HG03139 (cell line): ENCODE measurements at regions not wholly inside any gene's neighbourhood (a gene's known extent, or its start where the extent isn't known, plus 50 kb on each side); places are given as distances from the start of the nearest gene placed in this dataset.
"Not testable (repeated sequence)": the region's sequence is repeated elsewhere in the genome, so short reads cannot be mapped to it uniquely, and the experiment has no call there.

Experiments
- ATAC-seq: cut with Tn5 transposase; IDR thresholded peaks from one replicate; pipeline ENCODE4 v1.9.1; 2021; ENCODE audit not compliant: unreplicated experiment

DNA sequence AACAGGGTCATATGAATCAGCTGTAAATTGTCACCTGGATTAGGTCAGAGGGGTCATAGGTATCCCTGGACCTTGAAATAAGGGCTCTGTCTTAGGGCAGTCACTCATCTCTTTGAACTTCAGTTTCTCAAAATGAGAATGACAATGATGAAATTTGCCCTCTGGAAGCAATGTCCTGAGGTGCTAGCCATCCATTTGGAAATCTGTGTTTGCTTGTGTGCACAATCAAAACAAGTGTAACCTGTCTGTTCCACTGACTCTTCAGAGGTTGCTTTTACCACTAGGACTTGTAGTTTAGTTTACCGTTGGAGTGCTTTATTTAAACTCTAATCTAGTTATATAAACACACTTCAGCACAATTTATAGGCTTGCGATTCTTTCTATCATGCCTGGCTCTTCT, 297.3 kb downstream of the CCDC74A start:
- not testable (repeated sequence) for ATAC-seq

DNA sequence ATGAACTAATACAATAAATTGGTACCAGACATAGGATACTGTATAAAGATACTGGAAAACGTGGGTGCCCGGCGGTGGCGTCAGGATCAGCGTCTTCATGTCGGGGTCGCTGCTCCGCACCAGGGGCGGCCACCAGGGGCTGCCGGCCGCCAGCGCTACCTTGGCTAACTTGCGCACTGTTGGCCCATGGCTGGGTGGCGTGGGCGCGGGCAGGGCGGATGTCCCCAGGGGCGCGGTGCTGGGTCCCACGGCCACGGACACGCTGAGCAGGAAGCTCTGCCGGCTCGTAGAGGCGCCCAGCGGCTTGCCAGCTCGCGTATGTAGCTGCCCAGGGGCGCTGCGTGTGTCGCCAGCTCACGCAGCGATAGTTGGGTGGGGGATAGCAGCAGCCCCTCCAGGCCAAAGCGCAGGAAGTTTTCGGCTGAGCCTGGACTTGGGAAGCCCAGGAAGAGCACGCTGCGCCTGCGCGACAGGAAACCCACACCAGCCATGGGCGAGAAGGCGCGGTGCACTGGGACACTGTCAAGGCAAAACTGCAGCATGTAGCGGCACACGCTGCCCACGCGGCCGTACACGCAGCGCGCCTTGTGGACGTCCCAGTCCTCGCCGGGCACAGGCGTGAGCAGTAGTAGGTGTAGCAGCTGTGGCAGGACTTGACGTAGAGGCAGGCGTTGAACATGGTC, 299.9 kb downstream of the CCDC74A start:
- no peak for ATAC-seq

DNA sequence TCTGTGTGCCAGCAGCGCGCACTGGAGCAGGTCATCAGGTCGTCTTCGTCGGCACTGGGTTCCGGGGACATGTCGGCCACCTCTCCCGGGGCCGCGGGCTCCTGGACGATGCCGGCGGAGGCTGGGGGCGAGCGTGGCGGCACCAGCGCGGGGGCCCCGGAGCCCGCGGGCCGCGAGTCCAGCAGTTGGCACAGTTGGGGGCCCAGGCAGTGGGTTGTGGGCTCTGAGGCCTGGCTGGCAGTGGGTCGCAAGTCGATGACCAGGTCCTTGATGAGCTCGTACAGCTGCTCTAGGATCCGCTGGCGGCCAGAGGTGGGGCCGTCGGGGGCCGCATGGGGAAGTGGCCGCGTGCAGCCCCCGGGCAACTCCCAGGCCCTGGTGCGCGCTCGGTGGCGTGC, 300.5 kb downstream of the CCDC74A start:
- ATAC-seq, result no peak

DNA sequence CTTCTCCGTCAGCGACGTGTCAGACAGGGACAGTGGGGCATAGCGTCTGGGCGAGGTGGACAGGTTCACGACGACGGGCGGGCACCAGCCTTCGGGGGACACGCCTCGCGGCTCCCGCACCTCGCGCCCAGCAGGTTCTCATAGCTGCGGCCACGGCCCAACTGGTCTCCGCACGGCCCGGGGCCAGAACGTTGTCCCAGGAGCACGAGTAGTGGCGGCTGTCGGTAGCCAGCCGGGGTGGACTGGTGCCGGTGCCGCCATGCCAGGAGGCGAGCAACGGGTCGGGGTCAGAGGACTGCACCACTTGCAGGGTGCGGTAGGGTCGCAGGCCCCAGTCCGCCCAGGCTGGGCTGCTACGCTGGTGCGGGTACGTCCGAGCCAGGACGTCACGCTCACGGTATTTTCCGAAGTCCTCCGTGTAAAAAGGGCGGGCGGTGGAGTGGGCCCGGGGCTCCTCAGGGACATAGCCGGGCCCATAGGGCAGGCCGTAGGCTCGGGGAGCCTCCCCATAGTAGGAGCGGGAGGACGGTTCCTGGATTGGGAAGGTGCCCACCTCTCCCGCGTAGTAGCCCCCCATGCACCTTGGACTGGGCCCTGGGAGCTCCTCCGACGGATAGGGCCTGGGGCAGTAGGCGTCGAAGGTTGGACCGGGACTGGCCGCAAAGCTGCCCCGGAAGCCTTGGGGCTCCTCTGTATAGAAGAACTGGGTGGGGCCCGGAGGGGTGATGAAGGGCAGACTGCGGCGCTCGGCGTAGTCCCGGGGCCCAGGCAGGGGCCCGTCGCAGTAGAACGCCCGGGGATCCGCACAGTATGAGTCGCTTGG, 301.2 kb downstream of the CCDC74A start:
- not testable (repeated sequence) for ATAC-seq

DNA sequence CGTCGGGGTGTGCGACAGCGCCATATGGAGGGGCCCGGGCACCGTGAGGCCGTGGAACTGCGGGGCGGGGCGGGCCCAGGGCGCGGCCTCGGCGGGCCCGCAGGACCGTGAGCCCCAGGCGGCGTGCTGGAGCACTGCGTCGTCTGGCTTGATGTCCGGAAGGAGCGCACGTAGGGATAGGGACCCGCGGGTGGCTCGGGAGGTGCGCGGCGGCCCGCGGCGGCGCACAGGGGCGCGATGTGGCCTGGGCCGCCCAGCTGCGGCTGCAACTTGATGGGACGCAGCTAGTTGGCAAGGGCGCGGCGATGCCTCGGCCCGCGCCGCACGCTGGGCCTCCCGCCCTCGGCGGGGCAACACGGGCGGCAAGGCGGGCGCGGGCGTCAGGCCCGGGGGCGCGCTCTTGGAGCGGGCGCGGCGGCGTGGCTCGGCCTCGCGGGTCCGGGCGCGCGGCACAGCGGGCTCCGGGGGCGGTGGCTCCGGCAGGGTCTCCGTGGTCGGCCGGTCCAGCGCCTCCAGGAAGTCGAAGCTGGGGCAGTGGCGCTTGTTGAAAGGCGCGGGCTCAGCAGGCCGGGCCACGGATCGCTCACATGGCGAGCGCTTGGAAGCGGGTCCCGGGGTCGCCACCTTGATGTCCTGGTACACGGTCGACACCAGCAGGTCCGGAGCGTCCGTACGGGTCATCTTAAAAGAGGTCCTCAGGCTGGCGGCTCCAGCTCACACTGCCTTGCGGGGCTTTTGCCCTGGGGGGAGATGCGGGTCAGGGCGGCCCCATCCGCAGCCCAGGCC, 302.0 kb downstream of the CCDC74A start:
- not testable (repeated sequence) for ATAC-seq

DNA sequence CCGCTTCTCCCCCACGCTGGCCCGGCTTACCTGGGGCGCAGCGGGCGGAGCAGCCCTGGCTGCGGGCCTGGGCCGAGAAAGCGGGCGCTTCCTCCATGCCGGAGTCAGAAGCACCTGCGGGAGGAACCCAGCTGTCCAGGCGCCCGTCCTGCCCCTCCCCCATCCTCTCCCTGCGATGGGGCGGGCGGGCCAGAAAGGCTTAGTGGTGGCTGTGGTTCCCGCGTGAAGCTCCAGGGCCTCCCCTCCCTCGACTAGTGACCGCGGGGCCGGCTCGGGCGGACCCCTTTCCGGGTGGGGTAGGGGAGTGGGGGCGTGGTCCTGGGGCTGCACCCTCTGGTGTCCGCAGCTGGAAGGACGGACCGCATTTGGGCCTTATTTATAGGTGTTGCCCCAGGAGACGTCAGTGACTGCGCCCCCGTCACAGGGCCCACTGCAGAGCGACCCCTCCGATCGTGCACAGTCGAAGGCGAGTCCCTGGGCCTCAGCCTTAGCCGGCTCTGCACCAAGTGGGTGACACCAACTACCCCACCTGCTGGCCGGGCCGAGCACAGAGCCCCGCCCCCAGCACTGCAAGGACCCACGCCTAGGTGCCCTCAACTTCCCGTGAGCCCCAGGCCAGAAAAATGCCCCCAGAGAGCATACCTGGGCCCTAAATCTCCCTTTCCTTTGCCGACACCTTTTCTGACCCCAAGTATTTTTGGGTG, 302.7 kb downstream of the CCDC74A start:
- not testable (repeated sequence) for ATAC-seq

DNA sequence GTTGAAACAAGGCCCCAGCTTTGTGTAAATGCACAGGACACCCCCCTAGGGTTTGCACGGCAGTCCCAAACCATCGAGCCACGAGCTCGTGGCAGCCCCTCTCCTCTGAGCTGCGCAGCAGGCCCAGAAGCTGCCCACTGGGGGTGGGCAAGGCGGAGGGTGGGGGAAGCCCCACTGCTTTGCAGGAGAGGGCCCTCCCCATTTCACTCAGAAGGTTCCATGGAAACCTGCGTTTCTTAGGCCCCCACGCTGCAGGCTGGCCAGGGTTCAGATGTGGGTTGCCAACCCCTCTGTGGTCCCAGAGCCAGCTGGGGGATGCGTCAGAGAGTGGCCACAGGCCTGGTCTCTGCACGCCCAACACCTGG, 303.2 kb downstream of the CCDC74A start:
- ATAC-seq, result not testable (repeated sequence)

DNA sequence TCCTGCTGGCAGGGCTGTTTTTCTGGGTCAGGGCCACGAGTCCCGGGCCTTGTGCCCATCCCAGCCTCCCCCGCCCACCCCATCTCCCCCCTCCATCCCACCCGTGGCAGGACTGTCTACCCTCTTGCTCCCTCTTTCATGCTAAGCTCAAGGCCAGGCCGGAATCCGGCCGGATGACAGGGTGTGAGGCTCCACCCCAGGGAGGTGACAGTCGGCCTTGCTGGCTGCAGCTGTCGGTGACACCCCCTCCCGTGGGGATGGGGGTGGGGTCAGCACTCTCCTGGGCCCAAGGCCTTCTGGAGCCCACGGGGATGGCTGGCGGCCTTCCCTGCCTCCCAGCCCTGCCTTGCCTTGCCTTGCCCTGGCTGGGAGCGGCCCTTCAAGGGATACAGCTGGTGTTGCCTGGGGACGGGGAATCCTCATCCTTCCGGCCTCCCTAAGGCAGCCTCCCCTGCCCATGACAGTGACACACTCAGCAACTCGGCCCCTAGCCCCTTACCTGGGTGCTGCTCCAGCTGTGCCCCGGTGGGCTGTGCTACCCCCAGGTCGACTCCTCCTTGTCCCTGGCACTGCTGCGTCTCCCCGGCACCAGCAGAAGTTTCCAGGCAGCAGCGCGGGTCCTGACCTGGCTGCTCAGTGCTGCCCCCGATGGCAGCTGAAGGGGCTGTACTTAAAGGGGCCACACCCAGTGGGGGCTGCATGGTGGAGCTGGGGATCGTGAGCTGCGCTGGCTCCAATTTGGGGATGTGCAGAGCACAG, 303.9 kb downstream of the CCDC74A start:
- not testable (repeated sequence) for ATAC-seq

DNA sequence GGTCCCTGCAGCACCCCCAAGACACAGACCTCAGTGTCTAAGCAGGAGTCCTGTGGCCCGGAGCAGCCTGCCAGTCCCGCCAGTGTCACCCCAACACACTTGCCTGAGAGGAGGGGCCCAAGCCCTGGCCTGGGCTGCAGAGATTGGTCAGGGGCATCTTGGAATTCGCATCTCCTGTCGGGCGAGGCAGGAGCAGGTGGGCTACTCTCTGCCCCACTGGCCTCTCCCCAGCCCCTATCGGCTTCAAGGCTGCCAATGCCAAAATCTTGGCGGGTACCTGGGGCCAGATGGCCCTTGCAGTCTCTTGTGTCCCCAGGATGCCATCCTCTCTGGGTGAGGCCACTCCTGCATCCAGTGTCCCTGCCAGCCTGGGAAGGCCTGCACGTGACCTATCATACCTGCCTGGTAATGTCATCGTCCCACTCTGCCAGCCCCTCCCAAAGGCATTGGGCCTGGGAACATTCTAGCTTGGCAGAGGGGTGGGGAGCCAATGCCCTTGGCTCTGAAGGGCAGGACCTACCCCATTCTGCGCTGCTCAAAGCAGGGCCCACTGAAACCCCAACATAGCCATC, 304.6 kb downstream of the CCDC74A start:
- ATAC-seq, result not testable (repeated sequence)

DNA sequence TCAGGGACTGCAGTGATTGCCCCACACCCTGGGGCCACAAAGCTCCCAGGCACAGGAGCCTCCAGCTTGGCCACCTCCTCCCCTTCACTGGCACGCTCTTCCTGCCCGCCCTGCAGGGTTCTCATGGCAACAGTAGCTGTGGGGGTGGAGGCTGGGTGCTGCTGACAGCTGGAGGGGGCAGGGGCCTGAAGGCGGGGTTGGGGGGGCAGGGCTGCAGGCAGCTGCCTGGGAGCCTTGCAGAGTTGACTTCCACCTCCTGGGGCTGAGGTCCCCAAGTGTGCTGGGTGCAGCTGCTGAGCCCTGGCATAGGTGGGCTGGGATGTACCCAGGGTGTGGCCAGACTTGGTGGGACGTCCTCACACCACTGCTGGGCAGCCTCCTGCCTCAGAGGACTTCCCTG, 305.2 kb downstream of the CCDC74A start:
- not testable (repeated sequence) for ATAC-seq

DNA sequence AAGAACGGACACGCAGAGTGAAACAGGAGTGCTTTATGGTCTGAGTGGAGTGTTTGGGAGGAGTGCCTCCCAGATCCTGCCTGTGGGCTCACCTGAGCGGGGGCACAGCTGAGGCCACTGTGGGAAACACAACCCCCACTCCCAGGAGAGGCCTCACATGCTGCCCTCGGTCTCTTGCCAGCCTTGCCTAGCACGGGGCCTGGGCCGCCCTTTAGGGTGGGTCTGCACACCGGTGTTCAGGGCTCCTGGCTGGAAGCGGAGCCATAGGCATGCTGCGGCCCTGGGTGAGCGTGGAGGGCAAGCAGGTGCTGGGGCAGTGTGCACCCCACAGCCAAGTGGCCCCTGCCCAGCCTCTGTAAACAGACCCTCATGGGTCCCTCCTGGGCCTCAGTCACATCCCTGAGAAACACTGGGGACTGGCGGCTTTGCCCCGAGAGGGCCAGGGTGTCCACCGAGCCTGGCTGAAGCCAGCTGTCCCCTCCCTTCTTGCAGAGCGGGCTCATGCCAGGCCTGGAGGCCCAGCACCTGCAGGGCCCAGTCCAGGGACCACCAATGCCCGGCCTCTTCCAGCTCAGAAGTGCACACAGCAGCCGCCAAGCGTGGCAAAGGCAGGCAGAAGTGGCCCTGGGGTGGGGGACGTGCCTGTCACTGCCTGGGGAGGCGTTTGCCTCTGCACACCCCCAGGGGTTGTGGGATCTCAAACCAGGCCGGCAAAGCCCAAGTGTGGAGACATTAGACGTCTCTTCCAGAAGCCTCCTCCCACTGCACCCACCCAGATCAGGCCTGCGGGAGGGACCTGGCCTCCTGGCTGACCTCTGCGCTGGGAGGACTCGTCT, 305.9 kb downstream of the CCDC74A start:
- ATAC-seq, result not testable (repeated sequence)

DNA sequence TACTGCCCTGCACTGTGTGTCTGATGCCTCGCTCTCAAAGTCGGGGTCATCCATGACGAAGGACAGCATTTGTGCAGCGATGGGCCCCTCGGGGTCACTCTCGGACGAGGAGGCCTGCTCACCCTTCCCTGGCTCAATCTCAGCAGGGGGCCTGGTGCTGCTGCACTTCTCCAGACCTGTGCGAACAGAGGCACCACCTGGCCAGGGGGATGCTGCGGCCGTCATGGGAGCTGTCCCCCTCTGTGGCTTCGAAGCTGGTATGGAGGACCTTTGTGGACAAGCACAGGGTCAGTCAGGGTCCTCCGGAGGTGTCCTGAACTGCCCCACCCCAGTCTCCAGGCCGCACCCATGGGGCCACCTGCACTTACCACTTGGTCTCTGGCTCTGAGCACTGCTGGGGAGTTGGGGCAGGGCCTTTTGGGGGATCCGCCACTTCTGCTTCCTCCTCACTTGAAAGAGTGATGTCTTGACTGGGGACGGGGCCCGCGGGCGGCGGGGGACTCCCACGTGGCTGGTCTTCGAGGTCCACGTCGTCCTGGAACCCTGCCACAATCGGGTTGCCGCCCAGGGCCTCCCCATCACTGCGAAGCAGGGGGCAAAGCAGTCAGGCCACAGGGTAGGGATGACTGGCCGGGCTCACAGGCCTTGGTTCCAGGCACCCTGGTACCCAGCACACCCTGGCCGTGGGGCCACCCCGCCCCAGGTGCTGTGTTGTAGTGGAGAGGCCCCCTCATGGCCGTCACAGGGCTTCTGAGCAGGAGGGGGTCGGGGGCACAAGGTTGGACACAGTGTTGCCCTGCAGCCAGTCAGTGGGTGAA, 306.7 kb downstream of the CCDC74A start:
- ATAC-seq, result not testable (repeated sequence)

DNA sequence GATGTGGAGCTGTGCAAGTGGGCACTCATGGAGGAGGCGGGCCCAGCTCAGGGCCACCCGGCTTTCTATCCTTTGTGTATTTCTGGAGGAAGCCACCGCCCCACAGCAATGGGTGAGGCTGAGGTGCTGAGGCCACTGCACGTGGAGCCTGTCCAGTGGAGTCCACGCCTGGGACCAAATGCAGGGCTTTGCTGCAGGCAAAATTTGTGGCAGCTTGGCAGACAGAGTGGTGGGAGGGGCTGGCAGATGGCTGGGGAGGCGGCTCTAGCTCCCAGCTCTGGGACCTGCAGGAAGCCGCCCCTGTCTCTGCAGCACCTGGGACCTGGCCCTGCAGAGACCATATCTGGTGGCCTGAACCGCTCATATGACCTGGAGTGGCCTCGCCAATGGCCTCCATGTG, 307.3 kb downstream of the CCDC74A start:
- not testable (repeated sequence) for ATAC-seq

DNA sequence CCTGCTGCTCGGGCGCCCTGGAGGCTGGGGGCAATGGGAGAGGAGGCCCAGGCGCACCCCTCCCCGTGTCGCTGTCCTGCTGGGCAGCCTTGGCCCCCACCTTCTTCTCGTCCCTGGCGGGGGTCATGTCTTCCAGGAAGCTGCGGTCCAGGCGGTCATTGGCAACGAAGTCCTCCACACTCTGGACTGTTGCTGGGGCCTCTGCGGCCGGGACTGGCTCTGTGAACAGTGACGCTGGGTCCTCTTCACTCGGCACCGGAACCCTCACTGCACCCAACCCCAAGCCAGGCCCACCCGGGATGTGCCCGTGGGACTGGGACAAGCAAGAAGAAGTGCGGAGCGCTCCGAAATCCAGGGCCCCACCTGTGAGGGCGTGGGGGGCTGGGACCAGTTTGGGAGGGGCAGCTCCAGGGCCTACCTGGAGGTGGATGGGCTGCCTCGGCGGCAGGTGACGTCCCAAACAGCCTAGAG, 308.0 kb downstream of the CCDC74A start:
- no peak for ATAC-seq

DNA sequence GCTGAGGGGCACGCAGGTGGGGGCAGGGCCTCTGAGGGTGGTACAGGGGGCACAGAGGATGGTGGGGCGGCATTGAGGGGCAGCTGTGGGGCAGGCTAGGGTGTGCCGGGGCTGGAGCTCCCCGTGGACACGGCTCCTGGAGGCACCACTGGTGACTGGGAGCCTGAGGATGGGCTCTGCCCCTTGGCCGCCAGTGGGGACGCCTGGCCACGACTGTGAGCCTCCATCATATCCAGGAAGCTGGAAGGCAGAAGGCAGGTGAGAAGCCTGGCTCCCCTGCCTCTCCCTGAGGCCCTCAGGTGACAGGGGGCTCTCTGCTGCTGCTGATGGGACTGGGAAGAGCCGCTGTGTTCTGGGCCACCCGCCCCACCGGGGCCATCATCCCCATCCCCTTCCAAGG, 308.4 kb downstream of the CCDC74A start:
- not testable (repeated sequence) for ATAC-seq

DNA sequence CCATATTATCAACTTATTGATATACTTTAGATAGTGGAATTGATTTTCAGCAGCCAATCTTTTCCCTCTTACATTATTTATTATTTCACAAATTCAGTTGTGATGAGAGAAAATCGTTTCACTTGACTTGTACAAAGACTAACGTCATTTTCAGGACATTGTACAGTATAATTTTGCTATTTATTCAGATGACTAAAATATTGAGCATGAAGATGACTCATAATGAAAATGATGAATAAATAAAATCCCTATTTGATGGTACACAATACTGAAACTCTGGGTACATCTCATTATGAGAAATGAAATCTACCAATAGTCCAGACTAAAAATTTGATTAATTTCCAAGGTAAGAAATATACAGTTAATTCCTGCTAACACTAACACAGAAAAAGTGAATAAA, 316.4 kb downstream of the CCDC74A start:
- not testable (repeated sequence) for ATAC-seq

DNA sequence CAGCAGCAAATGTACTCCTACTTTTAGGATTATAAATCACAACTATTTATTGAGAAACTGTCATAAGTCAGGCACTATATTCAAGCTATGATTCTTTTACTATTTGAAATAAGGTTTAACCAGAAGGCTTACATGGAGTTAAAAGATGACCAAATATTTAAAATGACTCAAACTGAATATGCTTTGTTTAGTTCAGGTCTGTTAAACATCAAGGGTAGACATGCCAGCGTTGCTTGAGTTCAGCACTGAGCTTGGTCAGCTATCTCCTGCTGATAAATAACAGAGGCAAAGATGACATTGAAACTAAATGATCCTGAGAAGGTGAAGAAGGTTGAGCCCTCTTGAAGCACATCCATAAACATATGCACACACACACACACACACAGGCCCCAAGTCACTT, 305.6 kb downstream of the ANKRD30BL start:
- not testable (repeated sequence) for ATAC-seq

DNA sequence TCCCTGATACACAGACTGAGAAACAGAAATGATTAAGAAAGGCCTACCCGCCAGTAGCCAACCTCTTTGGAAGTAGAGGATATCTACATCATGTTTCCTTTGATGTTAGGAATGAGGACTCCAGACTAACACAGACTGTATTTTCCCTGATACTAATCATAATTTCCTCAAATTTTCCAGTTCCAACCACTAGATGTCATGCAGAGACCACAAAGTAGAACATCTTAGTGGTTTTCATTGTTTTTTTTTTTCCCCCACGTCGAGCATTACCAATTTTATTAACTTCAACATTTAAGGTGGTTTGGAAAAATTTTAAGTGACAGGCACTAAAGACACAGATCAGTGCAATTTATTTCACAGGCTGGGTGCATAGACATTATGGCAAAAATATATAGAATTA, 303.6 kb downstream of the ANKRD30BL start:
- not testable (repeated sequence) for ATAC-seq
